ENCODE measurements at regions not wholly inside any gene's neighbourhood (a gene's known extent, or its start where the extent isn't known, plus 50 kb on each side); places are given as distances from the start of the nearest gene placed in this dataset.

DNA sequence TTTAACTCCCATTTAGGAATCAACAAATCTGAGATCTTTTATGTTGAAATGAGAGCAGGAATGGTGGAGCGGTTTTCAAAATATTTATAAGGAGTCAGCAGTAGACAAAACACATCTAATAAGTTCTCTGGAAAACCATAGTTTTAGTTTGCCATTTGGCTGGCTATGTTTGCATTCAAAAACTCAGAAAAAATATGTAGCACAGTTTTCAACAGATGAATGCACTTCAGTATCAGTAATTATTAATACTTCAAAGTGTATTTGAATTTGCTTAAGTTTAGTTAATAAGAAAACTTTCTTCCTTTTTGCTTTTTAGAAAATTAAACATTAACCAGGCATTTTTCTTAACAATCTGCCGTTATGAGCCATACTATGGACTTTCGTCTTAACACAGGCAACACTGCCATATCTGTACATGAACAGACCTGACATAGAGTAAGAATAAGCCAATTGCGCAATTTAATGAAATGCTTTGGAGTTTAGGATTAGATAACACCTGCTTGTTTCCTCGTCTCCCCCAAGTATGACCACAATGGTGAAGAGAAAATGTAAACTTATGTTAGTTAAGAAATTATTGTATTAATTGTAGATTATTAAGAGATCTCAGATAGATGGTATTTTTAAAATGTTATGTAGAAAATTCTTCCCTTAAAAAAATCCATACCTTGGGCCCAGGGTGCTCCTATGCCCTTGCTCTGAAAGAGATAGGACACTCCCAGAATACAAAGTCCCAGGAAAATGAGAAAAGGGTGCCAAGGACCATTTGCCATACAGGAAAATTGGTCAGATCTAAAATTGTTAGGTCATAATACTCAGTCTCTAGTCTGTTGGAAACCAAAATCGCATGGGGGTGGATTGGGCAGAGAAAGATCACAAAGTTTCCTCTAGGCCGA is 552.3 kb upstream of the ARGLU1 start:
- H3K27ac Mint-ChIP-seq: no peak overlapping the region
- no peak for DNase-seq
- H3K27me3 Mint-ChIP-seq: no peaks in the 10 kb centered on the region
- no peaks in the 10 kb centered on the region for H3K9me3 Mint-ChIP-seq
- H3K4me1 Mint-ChIP-seq: no peaks in the 10 kb centered on the region
- no peaks in the 10 kb centered on the region for H3K36me3 Mint-ChIP-seq
- H3K4me3 Mint-ChIP-seq: no peak overlapping the region

DNA sequence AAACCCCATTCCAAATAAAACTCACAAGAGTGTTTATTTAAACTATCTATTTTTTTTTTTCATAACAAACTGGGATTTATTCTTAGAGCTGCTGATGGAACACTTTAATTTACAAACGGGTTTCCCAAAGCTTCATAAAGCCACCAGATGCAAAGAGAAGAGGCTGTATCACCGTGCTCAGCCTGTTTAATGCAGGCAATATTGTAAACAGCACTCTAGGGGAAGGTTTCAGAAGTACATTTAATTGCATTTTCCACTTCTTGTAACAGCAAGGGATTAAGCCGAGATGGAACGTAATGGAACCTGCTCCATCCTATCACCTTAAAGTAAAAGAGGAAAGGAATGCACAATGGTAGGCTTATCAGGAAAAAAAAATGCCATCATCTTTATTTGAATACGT is 550.6 kb upstream of the ARGLU1 start:
- DNase-seq: no peak
- H3K36me3 Mint-ChIP-seq: no peaks in the 10 kb centered on the region
- no peaks in the 10 kb centered on the region for H3K27me3 Mint-ChIP-seq
- H3K27ac Mint-ChIP-seq: no peak overlapping the region
- H3K4me3 Mint-ChIP-seq: no peak overlapping the region
- no peaks in the 10 kb centered on the region for H3K4me1 Mint-ChIP-seq
- no peaks in the 10 kb centered on the region for H3K9me3 Mint-ChIP-seq

DNA sequence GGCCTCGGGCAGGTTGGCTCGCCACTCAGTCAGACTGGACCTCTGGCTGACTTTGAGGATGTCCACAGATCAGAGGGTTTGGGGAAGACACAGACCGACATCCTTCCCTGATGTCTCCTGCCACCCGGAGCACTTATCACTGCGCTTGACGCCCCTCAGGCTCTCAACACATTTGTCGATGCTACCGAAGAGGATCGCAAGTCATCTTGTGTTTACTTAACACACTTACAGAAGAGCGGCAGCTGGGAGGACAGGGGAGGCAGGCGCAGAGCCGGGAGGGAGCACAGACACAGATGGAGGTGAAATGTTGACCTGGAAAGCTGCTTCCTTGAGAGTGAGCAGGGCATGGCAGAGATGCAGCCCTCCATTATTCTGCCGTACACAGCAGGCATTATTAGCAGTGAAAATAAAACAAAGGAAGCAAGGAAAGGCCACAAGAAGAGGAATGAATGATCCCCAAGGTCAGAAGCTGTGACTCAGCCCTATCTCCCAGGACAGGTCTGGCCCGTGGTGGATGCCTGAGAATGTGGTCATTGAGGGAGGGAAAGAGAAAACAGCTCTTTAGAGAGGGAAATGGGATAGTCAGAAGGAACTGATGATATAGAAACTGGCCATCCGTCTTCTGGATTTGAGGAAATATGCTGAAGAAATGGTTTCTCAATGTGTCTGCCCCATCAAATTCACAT is 549.5 kb upstream of the ARGLU1 start:
- Mint-ChIP-seq H3K9me3 (no peaks in the 10 kb centered on the region), H3K27ac (no peak overlapping the region), H3K27me3 (no peaks in the 10 kb centered on the region), H3K4me1 (no peaks in the 10 kb centered on the region), H3K4me3 (no peak overlapping the region), H3K36me3 (no peaks in the 10 kb centered on the region)
- DNase-seq: no peak

- no peaks in the 10 kb centered on the region for H3K36me3 Mint-ChIP-seq
Measured at GRCh38 chr13:107113387-107113786, 545.5 kb upstream of the ARGLU1 start.

GRCh38 chr13:107111248-107111647 is 543.3 kb upstream of the ARGLU1 start:
- DNase-seq: no peak
- H3K27me3 Mint-ChIP-seq: no peaks in the 10 kb centered on the region
- H3K9me3 Mint-ChIP-seq: peaks cover 10% of the 10 kb centered on the region
- no peak overlapping the region for H3K27ac Mint-ChIP-seq
- H3K36me3 Mint-ChIP-seq: no peaks in the 10 kb centered on the region
- no peak overlapping the region for H3K4me3 Mint-ChIP-seq
- H3K4me1 Mint-ChIP-seq: no peaks in the 10 kb centered on the region

More at GRCh38 chr13:107113387-107113786, 545.5 kb upstream of the ARGLU1 start:
- Mint-ChIP-seq H3K4me1 (no peaks in the 10 kb centered on the region), H3K27me3 (no peaks in the 10 kb centered on the region), H3K4me3 (no peak overlapping the region), H3K27ac (no peak overlapping the region), H3K9me3 (peaks cover 10% of the 10 kb centered on the region)
- DNase-seq: no peak

GRCh38 chr13:107104631-107105030 is 536.7 kb upstream of the ARGLU1 start:
- Mint-ChIP-seq H3K27ac (no peak overlapping the region), H3K27me3 (no peaks in the 10 kb centered on the region), H3K4me1 (no peaks in the 10 kb centered on the region), H3K9me3 (peaks cover 2% of the 10 kb centered on the region), H3K36me3 (no peaks in the 10 kb centered on the region), H3K4me3 (no peak overlapping the region)
- DNase-seq: no peak

DNA sequence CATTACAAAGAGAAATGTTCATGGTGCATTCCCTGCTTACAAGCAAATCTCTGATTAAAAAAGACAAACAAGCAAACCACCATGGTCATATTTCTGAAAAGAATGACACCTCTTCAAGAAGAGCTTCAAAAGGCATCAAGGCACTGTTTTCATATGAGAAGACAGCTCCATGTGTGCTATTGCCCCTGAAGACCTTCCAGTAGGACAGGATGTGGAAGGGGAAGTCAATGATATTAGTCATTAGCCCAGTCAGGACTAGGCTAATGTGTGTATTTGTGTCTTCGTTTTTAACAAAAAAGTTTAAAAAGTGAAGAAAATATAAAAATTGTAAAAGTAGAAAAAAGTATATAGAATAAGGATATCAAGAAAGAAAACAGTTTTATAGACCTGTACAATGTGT is 534.7 kb upstream of the ARGLU1 start:
- H3K4me1 Mint-ChIP-seq: no peaks in the 10 kb centered on the region
- DNase-seq: no peak
- H3K4me3 Mint-ChIP-seq: no peak overlapping the region
- no peaks in the 10 kb centered on the region for H3K9me3 Mint-ChIP-seq
- no peak overlapping the region for H3K27ac Mint-ChIP-seq
- no peaks in the 10 kb centered on the region for H3K36me3 Mint-ChIP-seq
- H3K27me3 Mint-ChIP-seq: no peaks in the 10 kb centered on the region

DNA sequence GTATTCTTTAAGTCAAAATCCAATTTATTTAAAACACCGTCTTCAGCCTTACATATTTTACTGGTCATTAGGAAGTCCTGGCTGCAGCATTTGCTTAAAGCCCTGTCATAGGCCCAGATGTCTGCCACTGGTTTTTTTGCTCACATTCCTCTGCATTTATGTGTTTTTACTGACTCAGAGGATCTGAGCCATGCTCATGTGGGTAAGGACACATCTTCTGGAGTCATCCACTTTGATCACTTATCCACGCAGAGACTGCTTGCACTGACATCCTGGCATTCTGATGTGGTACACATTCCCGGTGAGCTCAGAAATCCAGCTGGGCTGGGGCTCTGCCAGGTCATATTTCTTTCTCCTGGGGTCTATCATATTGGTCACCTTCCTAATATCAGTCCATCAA is 531.7 kb upstream of the ARGLU1 start:
- Mint-ChIP-seq H3K4me1 (no peaks in the 10 kb centered on the region), H3K27me3 (no peaks in the 10 kb centered on the region), H3K9me3 (no peaks in the 10 kb centered on the region), H3K36me3 (no peaks in the 10 kb centered on the region), H3K27ac (no peak overlapping the region), H3K4me3 (no peak overlapping the region)
- DNase-seq: no peak

DNA sequence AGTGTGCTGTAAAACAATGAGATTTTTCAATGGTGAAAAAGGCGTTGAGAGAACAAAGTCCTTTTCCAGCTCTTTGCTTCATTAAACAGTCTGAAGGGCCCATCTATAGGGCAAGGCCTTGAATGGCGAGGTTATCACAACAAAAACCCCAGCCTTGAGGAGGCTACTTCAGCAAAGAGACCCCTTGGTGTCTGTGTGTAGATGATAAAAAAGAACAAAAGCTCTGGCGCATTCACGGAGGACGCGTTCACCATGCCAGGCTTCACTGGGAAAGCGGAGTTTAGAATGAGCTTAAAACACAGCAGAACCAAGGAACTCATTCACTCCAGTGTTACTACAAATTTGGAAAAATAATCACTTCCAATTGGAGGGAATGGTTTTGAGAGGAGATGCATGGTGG is 530.0 kb upstream of the ARGLU1 start:
- no peaks in the 10 kb centered on the region for H3K9me3 Mint-ChIP-seq
- no peak for DNase-seq
- no peaks in the 10 kb centered on the region for H3K27me3 Mint-ChIP-seq
- no peaks in the 10 kb centered on the region for H3K36me3 Mint-ChIP-seq
- no peak overlapping the region for H3K4me3 Mint-ChIP-seq
- no peaks in the 10 kb centered on the region for H3K4me1 Mint-ChIP-seq
- H3K27ac Mint-ChIP-seq: no peak overlapping the region

- no peak overlapping the region for H3K4me3 Mint-ChIP-seq
- H3K36me3 Mint-ChIP-seq: no peaks in the 10 kb centered on the region
- no peak for DNase-seq
- no peaks in the 10 kb centered on the region for H3K4me1 Mint-ChIP-seq
- H3K9me3 Mint-ChIP-seq: no peaks in the 10 kb centered on the region
- H3K27me3 Mint-ChIP-seq: no peaks in the 10 kb centered on the region
- H3K27ac Mint-ChIP-seq: no peak overlapping the region
Measured at GRCh38 chr13:107095876-107096275, 527.9 kb upstream of the ARGLU1 start.

DNA sequence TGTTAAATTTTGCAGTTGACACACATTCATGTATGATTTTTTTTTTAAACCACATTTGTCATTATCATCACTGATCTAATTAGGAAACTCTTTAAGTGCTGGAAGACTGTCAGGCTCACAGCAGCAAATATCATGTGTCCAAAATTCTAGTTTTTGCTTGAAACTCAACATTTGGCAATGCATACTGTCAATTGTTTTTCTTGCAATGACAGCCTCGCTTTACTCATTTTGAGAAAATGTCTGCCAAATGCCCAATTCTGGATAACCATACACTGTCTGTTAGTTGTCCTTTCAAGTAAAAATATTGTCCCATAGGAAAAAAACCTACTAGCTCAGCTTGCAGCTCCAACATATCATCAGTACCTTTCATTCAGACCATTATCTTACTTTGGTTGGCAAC is 523.9 kb upstream of the ARGLU1 start:
- Mint-ChIP-seq H3K36me3 (no peaks in the 10 kb centered on the region), H3K27ac (no peak overlapping the region), H3K27me3 (no peaks in the 10 kb centered on the region), H3K4me3 (no peak overlapping the region), H3K4me1 (no peaks in the 10 kb centered on the region), H3K9me3 (no peaks in the 10 kb centered on the region)
- no peak for DNase-seq

DNA sequence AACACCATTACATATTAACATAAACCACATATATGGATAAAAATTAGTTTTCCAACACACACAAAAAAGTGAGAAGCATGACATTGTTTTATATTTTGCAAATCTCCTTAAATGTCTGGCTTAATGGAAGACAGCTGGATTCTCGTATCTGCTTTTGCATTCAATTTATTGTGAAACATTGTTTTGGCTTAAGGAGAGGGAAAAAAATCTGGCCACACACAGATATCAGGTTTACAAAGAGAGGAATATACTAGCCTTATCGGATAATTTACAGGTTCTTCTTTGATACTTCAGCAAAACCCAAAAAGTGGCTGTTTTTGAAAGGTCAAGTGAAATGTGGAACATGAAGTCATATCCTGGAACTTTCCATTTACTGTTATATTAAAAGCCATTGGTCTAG is 523.5 kb upstream of the ARGLU1 start:
- H3K27ac Mint-ChIP-seq: no peak overlapping the region
- H3K4me3 Mint-ChIP-seq: no peak overlapping the region
- H3K4me1 Mint-ChIP-seq: no peaks in the 10 kb centered on the region
- no peaks in the 10 kb centered on the region for H3K36me3 Mint-ChIP-seq
- H3K27me3 Mint-ChIP-seq: no peaks in the 10 kb centered on the region
- H3K9me3 Mint-ChIP-seq: no peaks in the 10 kb centered on the region
- DNase-seq: no peak

GRCh38 chr13:107088061-107088460 is 520.1 kb upstream of the ARGLU1 start:
- no peaks in the 10 kb centered on the region for H3K4me1 Mint-ChIP-seq
- no peak for DNase-seq
- H3K27me3 Mint-ChIP-seq: no peaks in the 10 kb centered on the region
- no peak overlapping the region for H3K27ac Mint-ChIP-seq
- H3K4me3 Mint-ChIP-seq: no peak overlapping the region
- no peaks in the 10 kb centered on the region for H3K9me3 Mint-ChIP-seq
- no peaks in the 10 kb centered on the region for H3K36me3 Mint-ChIP-seq

DNA sequence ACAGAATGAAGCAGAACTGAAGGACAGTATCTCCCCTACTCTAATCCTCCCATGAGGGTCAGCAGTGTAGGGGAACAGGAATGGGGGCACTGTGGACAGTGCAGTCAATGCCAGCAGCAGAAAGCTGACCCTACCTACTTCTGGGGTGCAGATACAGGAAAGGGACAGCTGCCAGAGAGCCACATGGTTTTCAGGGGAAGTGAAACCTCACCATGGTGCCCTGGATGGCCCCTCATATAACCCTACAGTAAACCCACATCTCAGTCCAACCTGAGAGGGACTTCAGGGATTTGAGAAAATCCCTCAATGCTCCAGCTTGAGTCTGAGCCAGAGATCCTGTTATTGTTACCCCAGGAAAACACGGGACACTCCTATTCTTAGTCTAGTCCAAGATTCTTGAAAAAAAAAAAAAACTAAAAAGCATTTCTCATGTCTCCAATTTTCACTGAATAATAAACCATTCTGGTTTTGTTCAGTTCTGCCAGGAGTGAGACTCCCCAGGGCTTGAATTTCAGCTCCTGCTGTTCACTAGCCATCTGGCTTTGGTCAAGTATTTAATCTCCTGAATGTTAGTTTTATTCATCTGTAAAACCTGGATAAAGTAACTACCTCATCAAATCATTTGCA is 511.6 kb upstream of the ARGLU1 start:
- H3K36me3 Mint-ChIP-seq: no peaks in the 10 kb centered on the region
- H3K4me1 Mint-ChIP-seq: no peaks in the 10 kb centered on the region
- H3K27ac Mint-ChIP-seq: no peak overlapping the region
- no peak overlapping the region for H3K4me3 Mint-ChIP-seq
- H3K27me3 Mint-ChIP-seq: no peaks in the 10 kb centered on the region
- no peak for DNase-seq
- peaks cover 4% of the 10 kb centered on the region for H3K9me3 Mint-ChIP-seq

- Mint-ChIP-seq H3K4me1 (no peaks in the 10 kb centered on the region), H3K27me3 (no peaks in the 10 kb centered on the region), H3K9me3 (peaks cover 4% of the 10 kb centered on the region), H3K27ac (no peak overlapping the region), H3K4me3 (no peak overlapping the region), H3K36me3 (no peaks in the 10 kb centered on the region)
- DNase-seq: no peak
Measured at GRCh38 chr13:107078229-107078765, 510.4 kb upstream of the ARGLU1 start.

Measured in activated naive CD8-positive, alpha-beta T cell treated with anti-CD3 and anti-CD28 coated beads for 36 hours (primary cell).